Stimulated activated CD4-positive, alpha-beta T cell treated with anti-CD3 and anti-CD28 coated beads, Interleukin-1b, Interleukin-23, amount 100 ng/mL, for 24 hours (primary cell): ENCODE measurements at regions not wholly inside any gene's neighbourhood (a gene's known extent, or its start where the extent isn't known, plus 50 kb on each side); places are given as distances from the start of the nearest gene placed in this dataset.

ENCODE experiments used
- DNase-seq, 4 experiments: peaks; one replicate each; pipeline ENCODE4 v3.0.0-alpha.2; 2020; ENCODE audit warnings: low read depth in 4 of 4, low spot score in 1 of 4

GRCh38 chr14:81829447-81829846 lies 295.8 kb upstream of the SEL1L start:
- no peak for DNase-seq

GRCh38 chr14:81831128-81831820 lies 297.6 kb upstream of the SEL1L start:
- no peak for DNase-seq

DNA sequence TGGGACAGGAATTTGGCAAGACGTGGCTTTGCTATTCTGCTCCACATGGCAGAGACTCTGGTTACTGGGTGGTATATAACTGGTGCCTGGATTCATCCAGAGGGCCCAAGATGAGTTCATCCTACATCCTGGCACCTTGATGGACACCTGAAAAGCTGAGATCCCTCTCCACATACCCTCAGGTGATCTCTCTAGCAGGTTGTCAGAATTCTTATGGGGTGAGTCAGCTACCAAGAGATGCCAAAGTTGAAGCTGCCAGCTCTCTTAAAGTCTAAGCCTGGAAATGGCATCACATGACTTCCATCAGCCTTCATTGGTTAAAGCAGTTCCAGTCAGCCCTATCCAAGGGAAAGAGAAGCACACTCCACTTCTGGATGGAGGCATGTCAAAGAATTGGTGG lies 300.7 kb upstream of the SEL1L start:
- DNase-seq: no peak

- no peak for DNase-seq
Observed at GRCh38 chr14:81837304-81837703, 303.7 kb upstream of the SEL1L start.

DNA sequence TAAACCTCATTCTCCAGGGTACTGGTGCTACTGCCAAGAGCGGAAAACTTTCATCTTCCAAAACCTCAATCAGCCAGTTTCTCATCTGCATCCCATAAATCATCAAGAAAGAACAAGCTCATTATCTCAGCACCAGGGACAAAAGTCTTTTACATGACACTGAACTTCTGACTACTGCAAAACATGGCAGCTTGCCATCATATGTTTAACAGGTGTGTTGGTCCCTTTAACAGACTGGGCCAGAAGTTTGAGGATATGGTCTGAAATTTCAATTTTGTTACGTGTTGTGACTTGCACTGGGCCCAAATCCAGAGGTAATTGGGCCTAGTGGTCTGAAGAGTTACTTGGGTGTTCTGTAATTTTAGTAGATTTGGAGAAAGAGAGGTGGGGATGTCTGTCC lies 305.4 kb upstream of the SEL1L start:
- no peak for DNase-seq

DNA sequence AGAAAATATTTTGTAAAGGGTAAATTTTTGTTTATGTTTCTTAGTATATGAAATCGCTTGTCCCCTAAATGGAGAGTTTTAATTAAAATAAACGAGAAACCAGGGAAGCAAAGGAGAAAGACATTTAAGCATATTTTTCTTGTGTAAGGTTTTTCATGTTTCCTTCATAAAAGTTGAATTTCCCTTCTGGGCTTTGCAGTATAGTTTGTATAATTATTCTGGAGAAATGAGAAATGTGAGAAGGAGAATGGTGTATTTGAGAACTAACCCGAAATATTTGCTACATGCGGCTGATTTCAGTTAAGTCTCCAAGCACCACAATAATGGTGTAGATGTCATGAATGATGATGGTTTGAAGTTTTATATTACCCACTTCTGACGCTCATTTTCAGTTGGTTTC lies 307.7 kb upstream of the SEL1L start:
- no peak for DNase-seq

- DNase-seq: no peak
Observed at GRCh38 chr14:81849714-81850113, 316.1 kb upstream of the SEL1L start.

DNA sequence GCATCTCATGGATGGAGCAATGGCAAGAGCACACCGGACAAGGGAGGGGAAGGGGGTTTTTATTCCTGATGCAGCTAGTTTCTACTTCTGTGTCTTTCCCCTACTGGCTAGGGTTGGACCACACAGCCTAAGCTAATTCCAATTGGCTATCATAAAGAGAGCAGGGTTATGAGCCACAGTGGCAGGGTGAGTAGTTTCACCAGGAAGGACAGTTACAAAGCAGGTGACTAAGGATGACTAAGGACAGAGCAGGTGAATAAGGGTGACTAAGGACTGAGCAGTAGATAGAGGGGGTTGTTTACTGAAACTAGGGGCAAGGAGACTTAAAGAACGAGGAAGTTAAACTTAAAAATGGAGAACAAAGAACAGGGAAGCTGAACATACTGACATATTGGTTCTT lies 321.4 kb upstream of the SEL1L start:
- no peak for DNase-seq

GRCh38 chr14:81859046-81859445 lies 325.4 kb upstream of the SEL1L start:
- no peak for DNase-seq

DNA sequence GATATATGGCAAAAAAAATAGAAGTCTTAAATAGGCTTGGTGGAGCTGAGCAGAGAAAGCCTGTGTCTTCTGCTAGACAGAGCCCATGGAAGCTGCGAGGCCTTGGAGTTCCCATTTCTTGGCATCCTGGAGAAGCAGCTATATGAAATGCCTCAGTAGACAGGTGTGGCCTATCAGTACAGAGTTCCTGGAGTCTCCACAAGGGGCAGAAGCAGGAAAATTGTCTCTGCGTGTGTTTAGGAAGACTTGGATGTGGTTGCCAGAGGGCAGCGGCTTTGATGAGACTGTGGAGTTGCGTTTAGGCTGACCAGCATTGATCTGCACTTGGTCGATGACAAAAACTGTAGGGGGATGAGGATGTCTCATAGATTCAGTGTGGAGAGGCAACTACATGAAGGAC lies 334.5 kb upstream of the SEL1L start:
- no peak for DNase-seq

DNA sequence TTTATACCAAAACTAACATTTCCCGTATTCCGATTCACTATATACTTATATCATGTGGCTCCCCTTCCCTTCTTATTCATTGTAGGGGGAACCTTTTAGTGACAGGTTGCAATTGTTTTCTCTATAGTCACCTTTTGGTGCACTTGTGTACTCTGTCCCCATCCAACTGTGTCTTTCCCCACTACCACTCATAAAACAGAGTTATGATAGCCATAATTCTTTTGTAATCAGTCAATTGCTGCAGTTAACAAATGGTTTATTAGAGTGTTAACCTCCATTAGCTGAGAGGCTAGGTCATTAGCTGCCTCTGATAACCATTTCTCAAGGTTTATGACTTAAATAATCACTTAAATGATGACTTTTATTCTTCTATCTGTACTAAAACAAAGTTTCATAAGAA lies 338.1 kb upstream of the SEL1L start:
- no peak for DNase-seq

DNA sequence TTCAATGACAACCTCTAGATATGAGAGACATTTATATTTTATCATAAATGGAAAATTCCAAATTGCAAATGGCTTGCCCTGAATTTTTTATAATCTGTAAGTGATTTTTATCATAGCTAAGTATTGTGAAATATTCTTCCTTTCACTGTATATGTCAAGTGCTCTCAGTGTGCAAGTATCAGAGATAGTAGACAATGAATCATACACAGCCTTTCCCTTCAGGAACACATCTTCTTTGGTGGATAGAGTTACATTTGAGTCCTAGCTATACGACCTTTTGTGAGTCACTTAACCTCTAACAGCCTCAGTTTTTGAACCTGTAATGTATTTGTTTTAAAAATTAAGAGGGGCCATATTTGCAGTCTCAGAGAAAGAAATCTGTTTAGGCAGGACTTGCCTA lies 350.7 kb upstream of the SEL1L start:
- DNase-seq: no peak

GRCh38 chr14:81886588-81886987 lies 352.9 kb upstream of the SEL1L start:
- no peak for DNase-seq

DNA sequence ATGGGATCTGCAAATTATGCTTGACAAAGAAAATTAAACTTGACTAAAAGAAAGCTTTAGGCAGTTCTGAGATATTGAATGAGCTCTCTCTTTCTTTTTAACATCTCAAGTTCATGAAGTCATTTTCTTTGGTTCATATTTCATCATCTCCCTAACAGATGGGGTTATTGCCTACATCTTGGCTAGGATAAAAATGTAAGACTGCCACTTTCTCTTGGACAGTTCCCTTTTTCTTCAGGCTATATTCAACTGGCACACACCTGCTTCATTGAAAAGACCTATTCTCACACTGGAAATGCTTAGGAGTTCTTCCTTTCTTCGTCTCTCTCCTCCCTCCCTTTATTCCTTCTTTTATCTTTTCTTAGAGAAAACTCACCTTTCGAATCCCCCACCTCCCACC lies 355.9 kb upstream of the SEL1L start:
- DNase-seq: no peak

DNA sequence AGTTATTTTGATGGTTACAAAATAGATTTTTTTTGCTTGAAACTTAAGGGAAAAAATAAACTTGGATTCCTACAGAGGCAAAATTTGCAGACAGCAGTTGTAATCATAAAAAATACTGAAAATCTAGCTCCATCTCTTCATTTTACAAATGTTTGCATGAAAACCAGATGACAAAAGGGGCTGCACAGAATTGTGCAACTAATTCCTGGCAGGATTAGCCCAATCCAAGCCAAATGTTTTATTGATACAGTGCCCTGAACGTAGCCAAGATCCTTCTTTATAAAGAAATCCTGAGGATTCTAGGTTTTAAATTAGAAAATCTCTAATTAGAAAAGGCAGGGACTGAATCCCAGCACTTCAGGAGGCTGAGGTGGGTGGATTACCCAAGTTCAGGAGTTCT lies 356.4 kb upstream of the SEL1L start:
- no peak for DNase-seq

- DNase-seq: no peak
Observed at GRCh38 chr14:81903477-81903876, 369.8 kb upstream of the SEL1L start.

GRCh38 chr14:81927070-81927469 lies 393.4 kb upstream of the SEL1L start:
- DNase-seq: no peak

- DNase-seq: no peak
Observed at GRCh38 chr14:81931828-81932227, 398.2 kb upstream of the SEL1L start.

GRCh38 chr14:81936348-81936747 lies 402.7 kb upstream of the SEL1L start:
- DNase-seq: no peak

GRCh38 chr14:81936902-81937301 lies 403.2 kb upstream of the SEL1L start:
- DNase-seq: no peak

- no peak for DNase-seq
Observed at GRCh38 chr14:81938341-81938740, 404.7 kb upstream of the SEL1L start.

GRCh38 chr14:81940651-81941050 lies 407.0 kb upstream of the SEL1L start:
- DNase-seq: no peak

- DNase-seq: no peak
Observed at GRCh38 chr14:81942071-81942470, 408.4 kb upstream of the SEL1L start.

- DNase-seq: no peak
Observed at GRCh38 chr14:81946375-81946774, 412.7 kb upstream of the SEL1L start.
